GM12878 (cell line): ENCODE measurements at regions not wholly inside any gene's neighbourhood (a gene's known extent, or its start where the extent isn't known, plus 50 kb on each side); places are given as distances from the start of the nearest gene placed in this dataset.

Experiments used
- ATAC-seq: fragments of 200-7000 bp; cut with Tn5 transposase; 3 replicates; pipeline ENCODE4 v1.9.1; 2020; ENCODE audit warnings: mild to moderate bottlenecking, moderate library complexity
- BruUV-seq: library from RNA; stranded (reverse); fragments of 400-500 nt; replicated peaks from 2 replicates; lab custom pipeline; 2021; lab: Mats Ljungman, UMichigan
- CTCF ChIA-PET: fragments of 300-600 bp; sonication (Branson Sonifier 250); formaldehyde crosslinking; extraction: SDS; loops from one replicate; lab custom pipeline; 2021; ENCODE audit warnings: inconsistent platforms; lab: Yijun Ruan, JAX
- POLR2A ChIA-PET: fragments of 350-600 bp; formaldehyde crosslinking; extraction: SDS; loops from one replicate; lab custom pipeline; 2021; ENCODE audit warnings: inconsistent platforms; lab: Charles Lee
- RAD21 ChIA-PET: fragments of 300-600 bp; sonication (Branson Sonifier 250); formaldehyde crosslinking; loops from one replicate; lab custom pipeline; 2023; ENCODE audit warnings: antibody characterized with exemption; ENCODE audit not compliant: unreplicated experiment; lab: Charles Lee
- SMC1A ChIA-PET: fragments of 300-600 bp; sonication (Branson Sonifier 250); formaldehyde crosslinking; loops from one replicate; lab custom pipeline; 2023; ENCODE audit not compliant: unreplicated experiment, uncharacterized antibody; lab: Charles Lee
- DNase-seq: peaks from one replicate; pipeline ENCODE4 v3.0.0-alpha.2; 2011; ENCODE audit warnings: low read depth, low spot score
- FAIRE-seq: peaks from 3 replicates; lab custom pipeline; 2011; peaks lifted over from hg19 to GRCh38; lab: Jason Lieb, UNC
- H2AFZ ChIP-seq: 2 replicates; pipeline ENCODE4 v1.6.0; 2011; ENCODE audit warnings: low read depth, low read length, control low read depth; ENCODE audit not compliant: control insufficient read depth
- H3K27ac ChIP-seq: 2 replicates; pipeline ENCODE4 v1.5.1; 2011; ENCODE audit warnings: control low read depth; ENCODE audit not compliant: control insufficient read depth, insufficient read depth
- H3K27me3 ChIP-seq, 2 experiments: replicated peaks in 1 of 2; 2 replicates each; pipeline versions ENCODE4 v1.6.0 to v1.6.1; 2011; ENCODE audit warnings: low read length in 1 of 2; ENCODE audit not compliant: control insufficient read depth in 2 of 2, insufficient read depth in 2 of 2
- H3K36me3 ChIP-seq, 2 experiments: 2 replicates each; pipeline ENCODE4 v1.5.1; 2011; ENCODE audit warnings: low read length in 1 of 2; ENCODE audit not compliant: control insufficient read depth in 2 of 2, insufficient read depth in 2 of 2
- H3K4me1 ChIP-seq: 2 replicates; pipeline ENCODE4 v1.6.1; 2011; ENCODE audit warnings: mild to moderate bottlenecking, low read length, moderate library complexity, mixed read lengths; ENCODE audit not compliant: control insufficient read depth, insufficient read depth
- H3K4me2 ChIP-seq: 2 replicates; pipeline ENCODE4 v1.6.0; 2011; ENCODE audit warnings: control low read depth; ENCODE audit not compliant: control insufficient read depth, insufficient read depth
- H3K4me3 ChIP-seq: fragments of 200-600 bp; sonication (generic); 2 replicates; pipeline ENCODE4 v1.5.1; 2016
- H3K79me2 ChIP-seq: 2 replicates; pipeline ENCODE4 v1.6.0; 2011; ENCODE audit warnings: low read length; ENCODE audit not compliant: control insufficient read depth, insufficient read depth
- H3K9ac ChIP-seq: 2 replicates; pipeline ENCODE4 v1.8.0; 2011; ENCODE audit warnings: low read length, control low read depth, mixed read lengths; ENCODE audit not compliant: control insufficient read depth, insufficient read depth
- H3K9me3 ChIP-seq: replicated peaks from 3 replicates; pipeline ENCODE4 v1.5.1; 2011; ENCODE audit warnings: mild to moderate bottlenecking, low read length; ENCODE audit not compliant: control insufficient read depth, insufficient read depth
- H4K20me1 ChIP-seq: 2 replicates; pipeline ENCODE4 v1.6.0; 2011; ENCODE audit not compliant: control insufficient read depth, insufficient read depth
- MTA3 ChIP-seq: IDR thresholded peaks from 2 replicates; pipeline ENCODE4 v1.6.1; 2012; ENCODE audit warnings: low read length, inconsistent platforms, borderline replicate concordance
- NFYB ChIP-seq: IDR thresholded peaks from 2 replicates; pipeline ENCODE4 v1.6.1; 2011; ENCODE audit warnings: low read depth, mild to moderate bottlenecking, low read length, improper control_type of control experiment, moderate library complexity; ENCODE audit not compliant: insufficient read depth
- SUPT20H ChIP-seq: IDR thresholded peaks from 2 replicates; pipeline ENCODE4 v1.6.1; 2011; ENCODE audit warnings: low read depth, mild to moderate bottlenecking, low read length, moderate library complexity, borderline replicate concordance; ENCODE audit not compliant: control insufficient read depth
- ZZZ3 ChIP-seq: IDR thresholded peaks from 2 replicates; pipeline ENCODE4 v1.6.1; 2011; ENCODE audit warnings: low read depth; ENCODE audit not compliant: control insufficient read depth, insufficient read length
- WGBS: methylation state at CpG from one replicate; pipeline ENCODE4 v1.1.6; 2016; ENCODE audit warnings: low lambda C conversion rate; ENCODE audit not compliant: insufficient replicate concordance, insufficient coverage; ENCODE audit errors: missing lambda C conversion rate; 5-methylcytosine and 5-hydroxymethylcytosine counted together
- in situ Hi-C: fragments of 300-500 bp; cut with MboI; formaldehyde crosslinking; loops from 9 replicates; pipeline ENCODE4 v1.14.3; 2018; ENCODE audit warnings: mixed read lengths
- intact Hi-C: fragments of 100-400 bp; cut with micrococcal nuclease; formaldehyde crosslinking; loops from one replicate; pipeline ENCODE4 v1.14.2; 2022; ENCODE audit not compliant: unreplicated experiment
- TF ChIP-seq, protein P1 (sequence below): IDR thresholded peaks from 2 replicates; pipeline ENCODE4 v1.6.1; 2012; ENCODE audit warnings: improper control_type of control experiment, low read depth, low read length; ENCODE audit not compliant: insufficient replicate concordance
- TF ChIP-seq, protein P2 (sequence below): fragments of 450-650 bp; conservative IDR thresholded peaks from 2 replicates; pipeline ENCODE4 v1.6.1; 2017; ENCODE audit warnings: mild to moderate bottlenecking, moderate library complexity
- TF ChIP-seq, protein P3 (sequence below): IDR thresholded peaks from 2 replicates; pipeline ENCODE4 v1.6.1; 2012; ENCODE audit warnings: low read length, inconsistent platforms
- TF ChIP-seq, protein P4 (sequence below): fragments of 450-650 bp; IDR thresholded peaks from 2 replicates; pipeline ENCODE4 v1.6.1; 2018; ENCODE audit warnings: mild to moderate bottlenecking, low read depth, moderate library complexity; ENCODE audit not compliant: partially characterized antibody
- TF ChIP-seq, protein P5 (sequence below): IDR thresholded peaks from 2 replicates; pipeline ENCODE4 v1.6.1; 2012; ENCODE audit warnings: low read depth, low read length, improper control_type of control experiment

DNA sequence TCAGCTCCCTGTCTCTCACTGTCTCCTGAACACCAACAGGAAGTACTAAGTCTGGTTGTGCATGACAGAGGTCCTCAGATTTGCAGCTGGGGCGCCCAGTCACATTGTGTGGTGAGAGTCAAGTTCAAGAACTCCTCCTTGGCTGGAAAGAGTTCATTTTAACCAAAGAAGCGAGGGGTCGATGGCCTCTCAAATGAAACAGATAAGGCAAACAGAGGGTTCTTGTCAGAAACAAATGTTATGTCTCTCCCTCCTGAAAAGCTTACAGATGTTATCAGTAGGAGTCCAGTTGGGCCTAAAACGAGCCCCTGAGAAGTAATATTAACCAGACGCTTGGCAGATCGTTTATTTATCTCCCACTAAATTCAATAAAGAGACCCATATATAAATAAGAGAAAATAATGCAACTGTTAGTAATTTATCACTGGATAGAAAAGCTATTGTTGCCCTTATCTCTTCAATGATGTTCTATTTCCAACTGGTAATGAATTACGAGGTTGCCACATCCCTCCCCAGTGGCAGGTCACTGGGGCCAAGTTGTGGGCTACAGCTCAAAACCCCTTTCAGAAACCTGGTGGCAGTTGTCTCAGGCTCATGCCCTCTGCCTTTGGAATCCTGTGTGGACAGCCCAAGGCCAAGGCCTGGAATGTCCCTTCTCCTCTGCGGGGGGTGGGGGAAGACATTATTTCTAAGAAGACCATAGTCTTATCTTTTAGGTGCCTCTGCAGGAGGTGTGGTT lies 307.5 kb upstream of the DYNLRB2 start:
- no peaks in the 10 kb centered on the region for H4K20me1 ChIP-seq
- no peaks in the 10 kb centered on the region for H3K36me3 ChIP-seq
- FAIRE-seq = no peak
- intact Hi-C loops = no loop called here
- ChIA-PET RAD21 (no interaction called here), POLR2A (no interaction called here), SMC1A (interaction anchor here (1.4 kb wide), 1 partner anchor 206 kb away, joined by 3 read pairs; no protein-coding TSS in a partner anchor), CTCF (no interaction called here)
- no peaks in the 10 kb centered on the region for H3K9me3 ChIP-seq
- in situ Hi-C loops = no loop called here
- 79% methylated on average over 8 of the region's 8 CpGs for WGBS
- no peak overlapping the region for H3K9ac ChIP-seq
- peaks cover 3% of the 10 kb centered on the region; the same call in 1 of the 2 replicates for H3K4me1 ChIP-seq
- no peak overlapping the region for H3K27ac ChIP-seq
- H3K4me3 ChIP-seq = no peak overlapping the region
- no peaks in the 10 kb centered on the region for H3K79me2 ChIP-seq
- no peaks in the 10 kb centered on the region for H3K27me3 ChIP-seq
- DNase-seq = no peak
- H2AFZ ChIP-seq = no peak overlapping the region
- no TSS peak for BruUV-seq
- ATAC-seq = no peak
- no peak overlapping the region for H3K4me2 ChIP-seq
- TF ChIP-seq, protein P1, sequence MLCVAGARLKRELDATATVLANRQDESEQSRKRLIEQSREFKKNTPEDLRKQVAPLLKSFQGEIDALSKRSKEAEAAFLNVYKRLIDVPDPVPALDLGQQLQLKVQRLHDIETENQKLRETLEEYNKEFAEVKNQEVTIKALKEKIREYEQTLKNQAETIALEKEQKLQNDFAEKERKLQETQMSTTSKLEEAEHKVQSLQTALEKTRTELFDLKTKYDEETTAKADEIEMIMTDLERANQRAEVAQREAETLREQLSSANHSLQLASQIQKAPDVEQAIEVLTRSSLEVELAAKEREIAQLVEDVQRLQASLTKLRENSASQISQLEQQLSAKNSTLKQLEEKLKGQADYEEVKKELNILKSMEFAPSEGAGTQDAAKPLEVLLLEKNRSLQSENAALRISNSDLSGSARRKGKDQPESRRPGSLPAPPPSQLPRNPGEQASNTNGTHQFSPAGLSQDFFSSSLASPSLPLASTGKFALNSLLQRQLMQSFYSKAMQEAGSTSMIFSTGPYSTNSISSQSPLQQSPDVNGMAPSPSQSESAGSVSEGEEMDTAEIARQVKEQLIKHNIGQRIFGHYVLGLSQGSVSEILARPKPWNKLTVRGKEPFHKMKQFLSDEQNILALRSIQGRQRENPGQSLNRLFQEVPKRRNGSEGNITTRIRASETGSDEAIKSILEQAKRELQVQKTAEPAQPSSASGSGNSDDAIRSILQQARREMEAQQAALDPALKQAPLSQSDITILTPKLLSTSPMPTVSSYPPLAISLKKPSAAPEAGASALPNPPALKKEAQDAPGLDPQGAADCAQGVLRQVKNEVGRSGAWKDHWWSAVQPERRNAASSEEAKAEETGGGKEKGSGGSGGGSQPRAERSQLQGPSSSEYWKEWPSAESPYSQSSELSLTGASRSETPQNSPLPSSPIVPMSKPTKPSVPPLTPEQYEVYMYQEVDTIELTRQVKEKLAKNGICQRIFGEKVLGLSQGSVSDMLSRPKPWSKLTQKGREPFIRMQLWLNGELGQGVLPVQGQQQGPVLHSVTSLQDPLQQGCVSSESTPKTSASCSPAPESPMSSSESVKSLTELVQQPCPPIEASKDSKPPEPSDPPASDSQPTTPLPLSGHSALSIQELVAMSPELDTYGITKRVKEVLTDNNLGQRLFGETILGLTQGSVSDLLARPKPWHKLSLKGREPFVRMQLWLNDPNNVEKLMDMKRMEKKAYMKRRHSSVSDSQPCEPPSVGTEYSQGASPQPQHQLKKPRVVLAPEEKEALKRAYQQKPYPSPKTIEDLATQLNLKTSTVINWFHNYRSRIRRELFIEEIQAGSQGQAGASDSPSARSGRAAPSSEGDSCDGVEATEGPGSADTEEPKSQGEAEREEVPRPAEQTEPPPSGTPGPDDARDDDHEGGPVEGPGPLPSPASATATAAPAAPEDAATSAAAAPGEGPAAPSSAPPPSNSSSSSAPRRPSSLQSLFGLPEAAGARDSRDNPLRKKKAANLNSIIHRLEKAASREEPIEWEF = no peak
- TF ChIP-seq, protein P2, sequence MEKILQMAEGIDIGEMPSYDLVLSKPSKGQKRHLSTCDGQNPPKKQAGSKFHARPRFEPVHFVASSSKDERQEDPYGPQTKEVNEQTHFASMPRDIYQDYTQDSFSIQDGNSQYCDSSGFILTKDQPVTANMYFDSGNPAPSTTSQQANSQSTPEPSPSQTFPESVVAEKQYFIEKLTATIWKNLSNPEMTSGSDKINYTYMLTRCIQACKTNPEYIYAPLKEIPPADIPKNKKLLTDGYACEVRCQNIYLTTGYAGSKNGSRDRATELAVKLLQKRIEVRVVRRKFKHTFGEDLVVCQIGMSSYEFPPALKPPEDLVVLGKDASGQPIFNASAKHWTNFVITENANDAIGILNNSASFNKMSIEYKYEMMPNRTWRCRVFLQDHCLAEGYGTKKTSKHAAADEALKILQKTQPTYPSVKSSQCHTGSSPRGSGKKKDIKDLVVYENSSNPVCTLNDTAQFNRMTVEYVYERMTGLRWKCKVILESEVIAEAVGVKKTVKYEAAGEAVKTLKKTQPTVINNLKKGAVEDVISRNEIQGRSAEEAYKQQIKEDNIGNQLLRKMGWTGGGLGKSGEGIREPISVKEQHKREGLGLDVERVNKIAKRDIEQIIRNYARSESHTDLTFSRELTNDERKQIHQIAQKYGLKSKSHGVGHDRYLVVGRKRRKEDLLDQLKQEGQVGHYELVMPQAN = no peak
- TF ChIP-seq, protein P3, sequence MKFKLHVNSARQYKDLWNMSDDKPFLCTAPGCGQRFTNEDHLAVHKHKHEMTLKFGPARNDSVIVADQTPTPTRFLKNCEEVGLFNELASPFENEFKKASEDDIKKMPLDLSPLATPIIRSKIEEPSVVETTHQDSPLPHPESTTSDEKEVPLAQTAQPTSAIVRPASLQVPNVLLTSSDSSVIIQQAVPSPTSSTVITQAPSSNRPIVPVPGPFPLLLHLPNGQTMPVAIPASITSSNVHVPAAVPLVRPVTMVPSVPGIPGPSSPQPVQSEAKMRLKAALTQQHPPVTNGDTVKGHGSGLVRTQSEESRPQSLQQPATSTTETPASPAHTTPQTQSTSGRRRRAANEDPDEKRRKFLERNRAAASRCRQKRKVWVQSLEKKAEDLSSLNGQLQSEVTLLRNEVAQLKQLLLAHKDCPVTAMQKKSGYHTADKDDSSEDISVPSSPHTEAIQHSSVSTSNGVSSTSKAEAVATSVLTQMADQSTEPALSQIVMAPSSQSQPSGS = no peak
- TF ChIP-seq NFYB (no peak), ZZZ3 (no peak), MTA3 (no peak), SUPT20H (no peak)
- TF ChIP-seq, protein P4, sequence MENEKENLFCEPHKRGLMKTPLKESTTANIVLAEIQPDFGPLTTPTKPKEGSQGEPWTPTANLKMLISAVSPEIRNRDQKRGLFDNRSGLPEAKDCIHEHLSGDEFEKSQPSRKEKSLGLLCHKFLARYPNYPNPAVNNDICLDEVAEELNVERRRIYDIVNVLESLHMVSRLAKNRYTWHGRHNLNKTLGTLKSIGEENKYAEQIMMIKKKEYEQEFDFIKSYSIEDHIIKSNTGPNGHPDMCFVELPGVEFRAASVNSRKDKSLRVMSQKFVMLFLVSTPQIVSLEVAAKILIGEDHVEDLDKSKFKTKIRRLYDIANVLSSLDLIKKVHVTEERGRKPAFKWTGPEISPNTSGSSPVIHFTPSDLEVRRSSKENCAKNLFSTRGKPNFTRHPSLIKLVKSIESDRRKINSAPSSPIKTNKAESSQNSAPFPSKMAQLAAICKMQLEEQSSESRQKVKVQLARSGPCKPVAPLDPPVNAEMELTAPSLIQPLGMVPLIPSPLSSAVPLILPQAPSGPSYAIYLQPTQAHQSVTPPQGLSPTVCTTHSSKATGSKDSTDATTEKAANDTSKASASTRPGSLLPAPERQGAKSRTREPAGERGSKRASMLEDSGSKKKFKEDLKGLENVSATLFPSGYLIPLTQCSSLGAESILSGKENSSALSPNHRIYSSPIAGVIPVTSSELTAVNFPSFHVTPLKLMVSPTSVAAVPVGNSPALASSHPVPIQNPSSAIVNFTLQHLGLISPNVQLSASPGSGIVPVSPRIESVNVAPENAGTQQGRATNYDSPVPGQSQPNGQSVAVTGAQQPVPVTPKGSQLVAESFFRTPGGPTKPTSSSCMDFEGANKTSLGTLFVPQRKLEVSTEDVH = no peak
- TF ChIP-seq, protein P5, sequence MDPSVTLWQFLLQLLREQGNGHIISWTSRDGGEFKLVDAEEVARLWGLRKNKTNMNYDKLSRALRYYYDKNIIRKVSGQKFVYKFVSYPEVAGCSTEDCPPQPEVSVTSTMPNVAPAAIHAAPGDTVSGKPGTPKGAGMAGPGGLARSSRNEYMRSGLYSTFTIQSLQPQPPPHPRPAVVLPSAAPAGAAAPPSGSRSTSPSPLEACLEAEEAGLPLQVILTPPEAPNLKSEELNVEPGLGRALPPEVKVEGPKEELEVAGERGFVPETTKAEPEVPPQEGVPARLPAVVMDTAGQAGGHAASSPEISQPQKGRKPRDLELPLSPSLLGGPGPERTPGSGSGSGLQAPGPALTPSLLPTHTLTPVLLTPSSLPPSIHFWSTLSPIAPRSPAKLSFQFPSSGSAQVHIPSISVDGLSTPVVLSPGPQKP = no peak
